Calu3 (cell line): ENCODE measurements at regions not wholly inside any gene's neighbourhood (a gene's known extent, or its start where the extent isn't known, plus 50 kb on each side); places are given as distances from the start of the nearest gene placed in this dataset.

ENCODE experiments used
- BruUV-seq: library from RNA; stranded (reverse); fragments of 400-500 nt; replicated peaks from 2 replicates; lab custom pipeline; 2021; lab: Mats Ljungman, UMichigan
- CTCF ChIA-PET: fragments of 300-600 bp; sonication (Branson Sonifier 250); formaldehyde crosslinking; loops from one replicate; lab custom pipeline; 2022; ENCODE audit warnings: antibody characterized with exemption; lab: Charles Lee
- DNase-seq: peaks from one replicate; pipeline ENCODE4 v3.0.0; 2022
- H3K27ac Mint-ChIP-seq: one replicate; pipeline ENCODE4 v1.8.0; 2022; ENCODE audit warnings: mixed read lengths; ENCODE audit not compliant: unreplicated experiment
- H3K27me3 Mint-ChIP-seq: one replicate; pipeline ENCODE4 v1.8.0; 2022; ENCODE audit warnings: mixed read lengths; ENCODE audit not compliant: unreplicated experiment
- H3K36me3 Mint-ChIP-seq: one replicate; pipeline ENCODE4 v1.8.0; 2022; ENCODE audit warnings: mild to moderate bottlenecking, moderate library complexity, mixed read lengths; ENCODE audit not compliant: insufficient read depth, unreplicated experiment
- H3K4me1 Mint-ChIP-seq: one replicate; pipeline ENCODE4 v1.8.0; 2022; ENCODE audit warnings: mild to moderate bottlenecking, low read depth, mixed read lengths; ENCODE audit not compliant: unreplicated experiment
- H3K4me3 Mint-ChIP-seq: one replicate; pipeline ENCODE4 v1.8.0; 2022; ENCODE audit warnings: mild to moderate bottlenecking, low read depth, moderate library complexity, mixed read lengths; ENCODE audit not compliant: unreplicated experiment
- H3K9me3 Mint-ChIP-seq: one replicate; pipeline ENCODE4 v1.8.0; 2022; ENCODE audit warnings: low read depth, mixed read lengths; ENCODE audit not compliant: unreplicated experiment
- intact Hi-C: fragments of 100-400 bp; cut with micrococcal nuclease; formaldehyde crosslinking; loops from one replicate; pipeline ENCODE4 v1.10.0; 2022; ENCODE audit not compliant: unreplicated experiment
- TF ChIP-seq, protein P1 (sequence below): fragments of 200-600 bp; IDR thresholded peaks from one replicate; pipeline ENCODE4 v1.8.0; 2022; ENCODE audit warnings: antibody characterized with exemption; ENCODE audit not compliant: unreplicated experiment

DNA sequence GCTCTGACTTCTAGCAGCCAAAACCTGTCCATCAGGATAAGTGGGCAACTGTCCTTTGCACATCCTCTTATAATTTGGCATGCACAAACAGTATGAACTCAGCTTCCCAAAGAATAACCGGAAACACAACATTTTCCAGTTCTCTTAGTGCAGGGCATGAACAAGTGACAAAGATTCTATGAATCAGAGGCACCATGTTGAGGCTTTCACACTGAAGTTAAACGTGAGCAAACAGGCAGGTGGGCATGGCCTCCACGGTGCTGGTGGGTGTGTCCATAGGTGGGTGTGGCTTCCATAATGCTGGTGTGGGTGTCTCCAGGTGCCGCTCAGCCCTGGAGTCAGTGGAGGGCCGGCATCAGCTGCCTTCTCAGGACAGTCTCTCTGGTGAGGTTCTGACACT is 196.5 kb downstream of the SMIM20 start:
- Mint-ChIP-seq H3K27me3 (no peaks in the 10 kb centered on the region), H3K36me3 (no peaks in the 10 kb centered on the region), H3K4me3 (no peak overlapping the region), H3K9me3 (peaks cover 7% of the 10 kb centered on the region), H3K27ac (no peak overlapping the region), H3K4me1 (peaks cover 4% of the 10 kb centered on the region)
- no peak for DNase-seq
- intact Hi-C loops, result no loop called here
- TF ChIP-seq, protein P1, sequence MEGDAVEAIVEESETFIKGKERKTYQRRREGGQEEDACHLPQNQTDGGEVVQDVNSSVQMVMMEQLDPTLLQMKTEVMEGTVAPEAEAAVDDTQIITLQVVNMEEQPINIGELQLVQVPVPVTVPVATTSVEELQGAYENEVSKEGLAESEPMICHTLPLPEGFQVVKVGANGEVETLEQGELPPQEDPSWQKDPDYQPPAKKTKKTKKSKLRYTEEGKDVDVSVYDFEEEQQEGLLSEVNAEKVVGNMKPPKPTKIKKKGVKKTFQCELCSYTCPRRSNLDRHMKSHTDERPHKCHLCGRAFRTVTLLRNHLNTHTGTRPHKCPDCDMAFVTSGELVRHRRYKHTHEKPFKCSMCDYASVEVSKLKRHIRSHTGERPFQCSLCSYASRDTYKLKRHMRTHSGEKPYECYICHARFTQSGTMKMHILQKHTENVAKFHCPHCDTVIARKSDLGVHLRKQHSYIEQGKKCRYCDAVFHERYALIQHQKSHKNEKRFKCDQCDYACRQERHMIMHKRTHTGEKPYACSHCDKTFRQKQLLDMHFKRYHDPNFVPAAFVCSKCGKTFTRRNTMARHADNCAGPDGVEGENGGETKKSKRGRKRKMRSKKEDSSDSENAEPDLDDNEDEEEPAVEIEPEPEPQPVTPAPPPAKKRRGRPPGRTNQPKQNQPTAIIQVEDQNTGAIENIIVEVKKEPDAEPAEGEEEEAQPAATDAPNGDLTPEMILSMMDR, result no peak
- CTCF ChIA-PET, result no interaction called here
- no TSS peak for BruUV-seq

DNA sequence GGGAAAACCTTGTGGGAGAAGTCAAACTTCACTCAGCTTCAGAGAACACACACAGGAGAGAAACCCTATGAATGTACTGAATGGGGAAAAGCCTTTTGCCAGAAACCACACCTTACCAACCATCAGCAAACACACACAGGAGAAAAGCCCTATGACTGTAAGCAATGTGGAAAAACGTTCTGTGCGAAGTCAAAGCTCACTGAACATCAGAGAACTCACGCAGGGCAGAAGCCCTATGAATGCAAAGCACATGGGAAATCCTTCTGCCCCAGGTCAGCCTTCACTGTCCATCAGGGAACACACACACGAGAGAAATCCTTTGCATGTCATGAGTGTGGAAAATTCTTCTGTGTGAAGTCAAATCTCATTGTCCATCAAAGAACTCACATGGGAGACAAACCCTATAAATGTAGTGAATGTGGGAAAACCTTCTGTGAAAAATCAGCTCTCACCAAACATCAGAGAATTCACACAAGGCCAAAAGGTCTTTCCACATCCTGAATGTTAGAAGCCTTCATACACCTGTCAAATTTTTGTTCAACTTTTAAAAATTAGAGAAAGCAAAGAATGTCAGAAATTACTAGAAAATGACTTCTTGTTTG is 199.4 kb downstream of the SMIM20 start:
- CTCF ChIA-PET, result no interaction called here
- Mint-ChIP-seq H3K27me3 (no peaks in the 10 kb centered on the region), H3K4me1 (peaks cover 3% of the 10 kb centered on the region), H3K27ac (no peak overlapping the region), H3K9me3 (peaks cover 7% of the 10 kb centered on the region), H3K36me3 (no peaks in the 10 kb centered on the region), H3K4me3 (no peak overlapping the region)
- DNase-seq, result no peak
- intact Hi-C loops, result no loop called here
- no TSS peak for BruUV-seq
- TF ChIP-seq, protein P1, result no peak

DNA sequence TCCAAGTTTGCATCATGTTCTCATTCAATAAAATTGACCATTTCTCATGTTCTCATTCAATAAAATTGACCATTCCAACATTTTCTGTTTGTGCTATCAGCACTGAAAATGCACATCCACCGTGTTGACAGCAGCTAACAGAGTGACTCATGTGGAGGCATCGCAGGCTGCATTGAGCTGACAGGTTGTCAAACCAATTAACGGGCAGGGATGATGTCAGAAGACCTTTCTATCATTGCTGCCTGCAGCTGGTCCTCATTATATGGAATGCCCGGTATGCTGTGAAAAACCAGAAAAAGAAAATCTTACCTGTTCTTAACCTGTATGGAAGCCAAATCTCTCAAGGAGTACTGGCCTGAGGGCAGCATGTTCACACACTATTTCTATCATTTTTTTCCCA is 202.0 kb downstream of the SMIM20 start:
- Mint-ChIP-seq H3K4me1 (peaks cover 17% of the 10 kb centered on the region), H3K36me3 (no peaks in the 10 kb centered on the region), H3K9me3 (peaks cover 15% of the 10 kb centered on the region), H3K4me3 (no peak overlapping the region), H3K27me3 (no peaks in the 10 kb centered on the region), H3K27ac (no peak overlapping the region)
- CTCF ChIA-PET, result no interaction called here
- TF ChIP-seq, protein P1, result no peak
- DNase-seq, result no peak
- intact Hi-C loops, result no loop called here
- no TSS peak for BruUV-seq

DNA sequence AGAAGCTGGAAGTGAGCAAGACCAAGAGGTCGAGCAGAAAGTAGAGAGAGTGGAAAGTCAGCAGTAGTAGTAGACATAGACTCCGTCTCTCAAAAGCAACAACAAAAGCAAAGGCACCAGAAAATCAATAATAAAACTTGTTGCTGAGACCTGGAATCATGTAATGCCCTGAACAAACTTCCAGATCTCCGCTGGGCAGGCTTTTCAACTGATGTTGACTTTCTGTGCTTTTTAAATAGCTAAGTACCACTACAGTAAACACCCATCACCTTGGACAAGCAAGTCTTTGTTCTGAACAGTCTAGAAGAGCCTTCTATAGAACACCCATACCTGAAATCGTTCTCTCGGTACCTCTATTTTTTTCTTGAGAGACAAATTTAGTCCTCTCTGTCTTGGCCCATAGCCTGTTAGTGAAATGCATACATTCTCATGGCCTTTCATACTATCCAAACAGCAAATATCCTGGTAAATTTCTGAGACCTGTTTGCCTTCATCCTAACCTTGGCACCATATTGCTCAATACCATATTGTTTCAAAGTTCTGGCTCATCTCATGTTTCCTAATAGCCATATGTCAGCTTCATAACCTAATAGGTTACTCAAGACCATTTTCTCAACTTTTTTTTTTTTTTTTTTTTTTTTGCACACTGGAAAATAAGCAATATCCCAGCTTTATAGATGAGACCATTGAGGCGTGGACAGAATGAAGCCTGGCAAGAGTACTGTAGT is 200.6 kb upstream of the RBPJ start:
- H3K36me3 Mint-ChIP-seq, result no peaks in the 10 kb centered on the region
- TF ChIP-seq, protein P1, result no peak
- intact Hi-C loops, result no loop called here
- CTCF ChIA-PET, result interaction anchor here (0.7 to 0.8 kb wide), 2 partner anchors 22 to 210 kb away, joined by 7 to 15 read pairs; no protein-coding TSS in a partner anchor
- peaks cover 17% of the 10 kb centered on the region for H3K4me1 Mint-ChIP-seq
- DNase-seq, result no peak
- H3K27ac Mint-ChIP-seq, result no peak overlapping the region
- H3K4me3 Mint-ChIP-seq, result no peak overlapping the region
- H3K9me3 Mint-ChIP-seq, result peaks cover 8% of the 10 kb centered on the region
- BruUV-seq, result no TSS peak
- no peaks in the 10 kb centered on the region for H3K27me3 Mint-ChIP-seq
